Keratinocyte (primary cell): ENCODE measurements at regions not wholly inside any gene's neighbourhood (a gene's known extent, or its start where the extent isn't known, plus 50 kb on each side); places are given as distances from the start of the nearest gene placed in this dataset.

ENCODE experiments used
- DNase-seq: peaks from one replicate; pipeline ENCODE4 v3.0.0-alpha.2; 2011; ENCODE audit warnings: low read depth, missing footprints, low spot score
- FAIRE-seq: peaks from 2 replicates; lab custom pipeline; 2011; peaks lifted over from hg19 to GRCh38; lab: Jason Lieb, UNC
- H2AFZ ChIP-seq: 2 replicates; pipeline ENCODE4 v1.6.0; 2012; ENCODE audit warnings: low read length, control low read depth, inconsistent platforms; ENCODE audit not compliant: control insufficient read depth
- H3K27ac ChIP-seq: 2 replicates; pipeline ENCODE4 v1.5.1; 2011; ENCODE audit warnings: low read length; ENCODE audit not compliant: control insufficient read depth, insufficient read depth
- H3K27me3 ChIP-seq: 3 replicates; pipeline ENCODE4 v1.6.0; 2011; ENCODE audit warnings: low read length; ENCODE audit not compliant: control insufficient read depth, insufficient read depth; ENCODE audit errors: extremely low read depth
- H3K36me3 ChIP-seq, 2 experiments: 2 replicates in 1 of 2; 3 replicates in 1 of 2; pipeline ENCODE4 v1.5.1; 2011; ENCODE audit warnings: low read length in 2 of 2, mild to moderate bottlenecking in 1 of 2; ENCODE audit not compliant: control insufficient read depth in 2 of 2, insufficient read depth in 2 of 2; ENCODE audit errors: extremely low read depth in 1 of 2
- H3K4me1 ChIP-seq: 3 replicates; pipeline ENCODE4 v1.5.1; 2011; ENCODE audit warnings: low read length; ENCODE audit not compliant: control insufficient read depth, insufficient read depth; ENCODE audit errors: extremely low read depth
- H3K4me2 ChIP-seq: 3 replicates; pipeline ENCODE4 v1.6.0; 2011; ENCODE audit warnings: low read depth, low read length; ENCODE audit not compliant: control insufficient read depth, insufficient read depth; ENCODE audit errors: extremely low read depth
- H3K4me3 ChIP-seq, 3 experiments: fragments of 200-600 bp in 1 of 3; sonication (generic) in 1 of 3; 2 replicates in 2 of 3; 3 replicates in 1 of 3; pipeline ENCODE4 v1.5.1; 2011 to 2016; ENCODE audit warnings: low read length in 3 of 3, mild to moderate bottlenecking in 3 of 3, control low read depth in 2 of 3, inconsistent platforms in 1 of 3, low read depth in 1 of 3, mixed read lengths in 1 of 3, mixed run types in 1 of 3, moderate library complexity in 1 of 3; ENCODE audit not compliant: control insufficient read depth in 2 of 3, insufficient read depth in 2 of 3; ENCODE audit errors: extremely low read depth in 1 of 3
- H3K79me2 ChIP-seq: 2 replicates; pipeline ENCODE4 v1.6.0; 2012; ENCODE audit warnings: low read length; ENCODE audit not compliant: control insufficient read depth, insufficient read depth
- H3K9ac ChIP-seq: 3 replicates; pipeline ENCODE4 v1.6.0; 2011; ENCODE audit warnings: low read length; ENCODE audit not compliant: control insufficient read depth, insufficient read depth; ENCODE audit errors: extremely low read depth
- H3K9me1 ChIP-seq: 3 replicates; pipeline ENCODE4 v1.6.0; 2011; ENCODE audit warnings: low read length; ENCODE audit not compliant: control insufficient read depth, insufficient read depth; ENCODE audit errors: extremely low read depth
- H3K9me3 ChIP-seq: 2 replicates; pipeline ENCODE4 v1.5.1; 2012; ENCODE audit warnings: low read depth, low read length; ENCODE audit not compliant: control insufficient read depth
- H4K20me1 ChIP-seq: 3 replicates; pipeline ENCODE4 v1.6.0; 2011; ENCODE audit warnings: low read length; ENCODE audit not compliant: control insufficient read depth, insufficient read depth; ENCODE audit errors: extremely low read depth
- CTCF ChIP-seq, 3 experiments: IDR thresholded peaks in 1 of 3; conservative IDR thresholded peaks in 1 of 3; optimal IDR thresholded peaks in 1 of 3; 2 replicates in 2 of 3; 3 replicates in 1 of 3; pipeline versions ENCODE3 to v1.5.1; 2011; ENCODE audit warnings: low read length in 3 of 3, mild to moderate bottlenecking in 3 of 3, moderate library complexity in 2 of 3, control low read depth in 1 of 3, inconsistent platforms in 1 of 3; ENCODE audit not compliant: insufficient read depth in 2 of 3; ENCODE audit errors: extremely low read depth in 1 of 3
- EZH2 ChIP-seq: IDR thresholded peaks from one replicate; pipeline ENCODE4 v1.6.1; 2012; ENCODE audit warnings: inconsistent platforms, mild to moderate bottlenecking, low read length, moderate library complexity
- dilution Hi-C: fragments of 300-500 bp; cut with MboI; formaldehyde crosslinking; loops from one replicate; pipeline ENCODE4 v1.7.0; 2020; ENCODE audit warnings: low sequenced_read_pairs; ENCODE audit not compliant: extremely low pct_ligation_motif_present

GRCh38 chr11:127766734-127767133 lies 766.2 kb upstream of the KIRREL3 start:
- TF ChIP-seq EZH2 (no peak), CTCF (optimal IDR thresholded peaks at IDR 0.05 in 1 of 3, IDR thresholded peaks at IDR 0.05 in 1 of 3, conservative IDR thresholded peaks at IDR 0.05 in 1 of 3; ENCODE audit: extremely low read depth in 1 of 3, insufficient read depth in 2 of 3, low read length in 3 of 3) (no peak)
- Histone ChIP-seq H3K27me3 (no peaks in the 10 kb centered on the region), H3K27ac (no peak overlapping the region), H3K9me1 (no peaks in the 10 kb centered on the region), H3K4me2 (no peak overlapping the region), H3K4me1 (no peaks in the 10 kb centered on the region), H3K36me3 (no peaks in the 10 kb centered on the region), H4K20me1 (no peaks in the 10 kb centered on the region), H3K79me2 (no peaks in the 10 kb centered on the region), H2AFZ (no peak overlapping the region), H3K4me3 (no peak overlapping the region), H3K9ac (no peak overlapping the region), H3K9me3 (no peaks in the 10 kb centered on the region)
- DNase-seq (no peak), FAIRE-seq (no peak)
- dilution Hi-C loops, result no loop called here

DNA sequence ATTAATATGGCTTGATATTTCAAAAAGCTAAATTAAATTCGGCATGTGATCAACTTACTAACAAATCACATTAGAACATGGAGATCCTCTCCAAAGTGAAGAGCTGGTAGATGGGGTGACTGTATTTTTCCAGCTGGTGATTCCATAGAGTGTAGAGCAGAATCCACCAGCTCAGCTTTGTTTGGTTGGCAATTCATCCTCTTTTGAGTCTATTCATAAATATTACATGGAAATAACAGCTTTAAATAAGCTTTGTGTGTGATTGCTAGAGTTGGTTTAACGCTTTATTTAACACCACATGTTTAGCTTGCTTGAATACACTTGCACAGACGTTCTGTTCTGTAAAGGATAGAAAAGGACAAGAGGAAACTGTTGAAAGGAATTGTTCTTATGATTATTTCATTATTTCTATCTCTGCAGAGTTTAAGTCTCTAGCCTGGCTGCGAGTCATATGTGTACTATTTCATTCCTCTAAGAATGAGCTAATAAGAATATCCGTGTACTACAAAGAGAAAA lies 738.3 kb upstream of the KIRREL3 start:
- dilution Hi-C loops, result no loop called here
- no peak overlapping the region for H3K4me2 ChIP-seq

More for the DNA sequence above, 738.3 kb upstream of the KIRREL3 start:
- Histone ChIP-seq H3K4me1 (no peaks in the 10 kb centered on the region), H3K9me1 (no peaks in the 10 kb centered on the region), H3K79me2 (no peaks in the 10 kb centered on the region), H3K27me3 (no peaks in the 10 kb centered on the region), H3K9me3 (no peaks in the 10 kb centered on the region), H3K27ac (no peak overlapping the region), H3K4me3 (no peak overlapping the region), H2AFZ (no peak overlapping the region), H3K36me3 (no peaks in the 10 kb centered on the region), H4K20me1 (no peaks in the 10 kb centered on the region), H3K9ac (no peak overlapping the region)
- DNase-seq (no peak), FAIRE-seq (no peak)
- TF ChIP-seq CTCF (optimal IDR thresholded peaks at IDR 0.05 in 1 of 3, IDR thresholded peaks at IDR 0.05 in 1 of 3, conservative IDR thresholded peaks at IDR 0.05 in 1 of 3; ENCODE audit: extremely low read depth in 1 of 3, insufficient read depth in 2 of 3, low read length in 3 of 3) (no peak), EZH2 (no peak)
